CD4-positive, alpha-beta memory T cell (primary cell): ENCODE measurements at regions not wholly inside any gene's neighbourhood (a gene's known extent, or its start where the extent isn't known, plus 50 kb on each side); places are given as distances from the start of the nearest gene placed in this dataset.
A peak's percentile ranks its signal among the peaks of the same experiment; 100 is the strongest.
"Not testable (repeated sequence)": the region's sequence is repeated elsewhere in the genome, so short reads cannot be mapped to it uniquely, and the experiment has no call there.

Experiments used
- CTCF ChIA-PET: fragments of 350-600 bp; sonication (Branson Sonifier 250); formaldehyde crosslinking; loops from one replicate; lab custom pipeline; 2021; ENCODE audit warnings: inconsistent platforms; ENCODE audit not compliant: partially characterized antibody; lab: Charles Lee
- POLR2A ChIA-PET: fragments of 350-600 bp; sonication (Branson Sonifier 250); formaldehyde crosslinking; loops from one replicate; lab custom pipeline; 2021; ENCODE audit not compliant: partially characterized antibody; lab: Charles Lee
- DNase-seq, 5 donors: peaks; one replicate each; pipeline versions ENCODE4 v3.0.0 to v3.0.0-alpha.2; 2020 to 2022; ENCODE audit warnings: mixed read lengths in 1 of 5
- H3K27ac ChIP-seq: one replicate; pipeline ENCODE4 v1.7.0; 2013; ENCODE audit warnings: low read depth, low read length
- H3K27me3 ChIP-seq: 2 replicates; pipeline ENCODE4 v1.7.0; 2013; ENCODE audit warnings: mild to moderate bottlenecking, low read length, moderate library complexity; ENCODE audit not compliant: insufficient read depth
- H3K36me3 ChIP-seq: 2 replicates; pipeline ENCODE4 v1.7.0; 2013; ENCODE audit warnings: mild to moderate bottlenecking, low read length, moderate library complexity; ENCODE audit not compliant: insufficient read depth
- H3K4me1 ChIP-seq: 2 replicates; pipeline ENCODE4 v1.7.0; 2013; ENCODE audit warnings: mild to moderate bottlenecking, low read length, moderate library complexity; ENCODE audit not compliant: insufficient read depth
- H3K4me3 ChIP-seq, 2 donors: one replicate each; pipeline ENCODE4 v1.7.0; 2013; ENCODE audit warnings: low read length in 2 of 2, mild to moderate bottlenecking in 1 of 2
- H3K9me3 ChIP-seq, 2 donors: one replicate each; pipeline ENCODE4 v1.7.0; 2013; ENCODE audit warnings: low read length in 2 of 2, control low read depth in 1 of 2; ENCODE audit not compliant: control insufficient read depth in 1 of 2
- H3K27ac Mint-ChIP-seq, 7 donors: one replicate each; pipeline ENCODE4 v1.8.0; 2020 to 2021; ENCODE audit warnings: mixed read lengths in 7 of 7, mild to moderate bottlenecking in 6 of 7, inconsistent platforms in 3 of 7, moderate library complexity in 3 of 7
- H3K27me3 Mint-ChIP-seq, 2 donors: one replicate each; pipeline ENCODE4 v1.8.0; 2020 to 2021; ENCODE audit warnings: mixed read lengths in 2 of 2
- H3K36me3 Mint-ChIP-seq, 2 donors: one replicate each; pipeline ENCODE4 v1.8.0; 2020 to 2021; ENCODE audit warnings: mixed read lengths in 2 of 2, inconsistent platforms in 1 of 2, mild to moderate bottlenecking in 1 of 2
- H3K4me1 Mint-ChIP-seq, 4 donors: one replicate each; pipeline ENCODE4 v1.8.0; 2020 to 2021; ENCODE audit warnings: mixed read lengths in 4 of 4, mild to moderate bottlenecking in 1 of 4
- H3K4me3 Mint-ChIP-seq, 8 donors: one replicate each; pipeline ENCODE4 v1.8.0; 2020 to 2021; ENCODE audit warnings: mixed read lengths in 8 of 8, mild to moderate bottlenecking in 7 of 8, moderate library complexity in 6 of 8, inconsistent platforms in 3 of 8
- H3K9me3 Mint-ChIP-seq, 8 donors: one replicate each; pipeline ENCODE4 v1.8.0; 2020 to 2021; ENCODE audit warnings: mixed read lengths in 8 of 8, mild to moderate bottlenecking in 5 of 8, inconsistent platforms in 3 of 8, moderate library complexity in 1 of 8
- intact Hi-C: fragments of 100-400 bp; cut with micrococcal nuclease; formaldehyde crosslinking; loops from one replicate; pipeline ENCODE4 v1.15.1; 2023

- intact Hi-C loops: no loop called here
- Histone ChIP-seq H3K9me3 (no peaks in the 10 kb centered on the region), H3K36me3 (no peaks in the 10 kb centered on the region), H3K4me3 (no peak overlapping the region), H3K27me3 (no peaks in the 10 kb centered on the region), H3K4me1 (no peaks in the 10 kb centered on the region), H3K27ac (no peak overlapping the region)
- Mint-ChIP-seq H3K9me3 (no peaks in the 10 kb centered on the region), H3K27ac (no peak overlapping the region), H3K27me3 (peaks cover 0 to 4% of the 10 kb centered on the region in 2 donors), H3K36me3 (no peaks in the 10 kb centered on the region), H3K4me3 (no peak overlapping the region), H3K4me1 (peaks cover 0 to 2% (median 0%) of the 10 kb centered on the region in 4 donors)
- DNase-seq: no peak
- ChIA-PET POLR2A (no interaction called here), CTCF (no interaction called here)
Measured at GRCh38 chr9:720239-720881, 121.1 kb upstream of the DMRT1 start.

DNA sequence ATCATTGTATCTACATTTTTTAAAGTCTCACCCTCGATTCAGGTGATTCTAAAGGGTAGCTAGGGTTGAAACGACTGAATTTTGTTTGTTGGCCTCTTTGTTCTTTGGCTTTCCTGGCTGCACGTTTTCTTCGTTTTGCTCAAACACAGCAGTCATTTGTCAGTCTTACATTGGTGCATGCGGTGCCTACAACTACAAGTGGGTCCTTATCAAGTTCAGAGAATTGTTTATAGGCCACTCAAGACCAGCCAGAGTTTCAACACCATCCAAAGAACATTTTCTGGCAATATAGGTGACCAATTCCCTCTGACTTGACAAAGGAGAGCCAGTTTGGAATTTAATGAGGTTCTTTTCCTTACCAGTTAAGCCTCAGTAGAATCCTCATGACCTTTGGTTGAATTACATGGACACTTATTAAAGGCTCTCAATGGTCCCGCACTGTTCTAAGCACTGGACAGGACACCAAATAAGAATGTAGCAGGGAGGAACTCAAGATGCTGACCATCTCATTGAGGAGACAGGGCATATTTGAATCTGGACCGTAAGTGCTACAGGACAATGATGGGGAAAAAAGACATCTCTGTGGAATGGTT is 119.0 kb upstream of the DMRT1 start:
- POLR2A ChIA-PET: no interaction called here
- Mint-ChIP-seq H3K27me3 (peaks cover 0 to 3% of the 10 kb centered on the region in 2 donors), H3K4me3 (no peak overlapping the region), H3K4me1 (peaks cover 0 to 2% (median 0%) of the 10 kb centered on the region in 4 donors), H3K9me3 (no peaks in the 10 kb centered on the region), H3K36me3 (no peaks in the 10 kb centered on the region), H3K27ac (peak overlapping the region in 1 of 7 donors; percentile 1)
- intact Hi-C loops: no loop called here
- Histone ChIP-seq H3K4me1 (no peaks in the 10 kb centered on the region), H3K27ac (no peak overlapping the region), H3K27me3 (no peaks in the 10 kb centered on the region), H3K4me3 (no peak overlapping the region), H3K36me3 (no peaks in the 10 kb centered on the region), H3K9me3 (no peaks in the 10 kb centered on the region)
- no peak for DNase-seq
- CTCF ChIA-PET: interaction anchor here (1.1 kb wide), 1 partner anchor 27 kb away, joined by 3 read pairs; no protein-coding TSS in a partner anchor

GRCh38 chr9:724461-724860 is 117.0 kb upstream of the DMRT1 start:
- H3K4me3 Mint-ChIP-seq, H3K9me3 Mint-ChIP-seq, H3K36me3 ChIP-seq, H3K4me1 ChIP-seq, H3K27me3 Mint-ChIP-seq, H3K27ac ChIP-seq, DNase-seq, H3K9me3 ChIP-seq, POLR2A ChIA-PET, H3K27me3 ChIP-seq, H3K4me1 Mint-ChIP-seq, H3K36me3 Mint-ChIP-seq, CTCF ChIA-PET, intact Hi-C loops, H3K4me3 ChIP-seq, H3K27ac Mint-ChIP-seq: not testable (repeated sequence)

DNA sequence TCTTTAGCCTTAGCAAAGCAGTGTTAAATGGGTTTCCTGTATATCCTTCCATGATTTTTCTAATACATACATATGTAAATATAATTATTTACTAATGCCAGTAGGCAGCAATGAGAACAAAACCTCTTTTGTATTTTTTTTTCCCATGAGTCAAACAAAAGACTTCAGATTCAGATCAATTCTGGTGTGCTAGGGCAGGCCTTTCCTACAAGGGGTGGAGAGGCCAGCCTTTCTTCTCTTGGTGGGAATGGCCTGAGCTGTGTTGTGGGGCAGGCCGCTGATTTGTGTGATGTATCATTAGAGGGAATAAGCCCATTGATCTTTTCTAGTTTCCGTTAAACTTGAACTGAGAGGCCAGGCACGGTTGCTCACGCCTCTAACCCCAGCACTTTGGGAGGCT is 115.5 kb upstream of the DMRT1 start:
- no peak for DNase-seq
- POLR2A ChIA-PET: no interaction called here

GRCh38 chr9:727767-728166 is 113.7 kb upstream of the DMRT1 start:
- no peaks in the 10 kb centered on the region for H3K27me3 Mint-ChIP-seq
- CTCF ChIA-PET: no interaction called here
- H3K9me3 Mint-ChIP-seq: peaks cover 0 to 2% (median 0%) of the 10 kb centered on the region in 8 donors
- no peaks in the 10 kb centered on the region for H3K4me1 Mint-ChIP-seq
- intact Hi-C loops: no loop called here
- Histone ChIP-seq H3K27ac (no peak overlapping the region), H3K9me3 (no peaks in the 10 kb centered on the region), H3K36me3 (no peaks in the 10 kb centered on the region), H3K4me1 (no peaks in the 10 kb centered on the region), H3K27me3 (no peaks in the 10 kb centered on the region), H3K4me3 (no peak overlapping the region)
- no peak for DNase-seq
- H3K4me3 Mint-ChIP-seq: no peak overlapping the region
- POLR2A ChIA-PET: no interaction called here
- H3K36me3 Mint-ChIP-seq: peaks cover 17 to 31% of the 10 kb centered on the region in 2 donors
- no peak overlapping the region for H3K27ac Mint-ChIP-seq

More for the DNA sequence above, 115.5 kb upstream of the DMRT1 start:
- H3K4me1 ChIP-seq: no peaks in the 10 kb centered on the region
- no peaks in the 10 kb centered on the region for H3K27me3 ChIP-seq
- H3K9me3 ChIP-seq: no peaks in the 10 kb centered on the region
- no peak overlapping the region for H3K4me3 ChIP-seq
- no peak overlapping the region for H3K4me3 Mint-ChIP-seq
- no peak overlapping the region for H3K27ac Mint-ChIP-seq
- no peaks in the 10 kb centered on the region for H3K4me1 Mint-ChIP-seq
- H3K36me3 Mint-ChIP-seq: peaks cover 4 to 17% of the 10 kb centered on the region in 2 donors
- H3K27me3 Mint-ChIP-seq: peaks cover 0 to 1% of the 10 kb centered on the region in 2 donors
- no peak overlapping the region for H3K27ac ChIP-seq
- intact Hi-C loops: no loop called here
- CTCF ChIA-PET: interaction anchor here (1.8 kb wide), 1 partner anchor 16 kb away, joined by 3 read pairs; no protein-coding TSS in a partner anchor
- no peaks in the 10 kb centered on the region for H3K36me3 ChIP-seq
- no peaks in the 10 kb centered on the region for H3K9me3 Mint-ChIP-seq

DNA sequence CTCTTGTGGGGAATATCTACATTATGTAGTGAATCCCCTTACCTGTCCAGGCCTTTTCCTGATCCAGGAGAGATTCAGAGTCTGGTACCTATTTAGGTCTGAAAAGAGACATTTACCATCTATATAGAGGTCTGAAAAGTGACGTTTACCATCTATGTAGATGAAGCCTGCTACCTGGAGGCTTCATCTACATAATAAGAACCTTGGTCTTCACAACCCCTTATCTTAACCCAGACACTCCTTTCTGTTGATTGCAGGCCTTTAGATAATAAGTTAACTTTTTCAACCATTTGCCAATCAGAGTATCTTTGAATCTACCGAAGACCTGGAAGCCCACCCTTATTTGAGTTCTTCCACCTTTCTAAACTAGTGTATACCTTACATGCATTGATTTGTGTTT is 113.0 kb upstream of the DMRT1 start:
- H3K4me1 Mint-ChIP-seq: no peaks in the 10 kb centered on the region
- H3K27ac Mint-ChIP-seq: no peak overlapping the region
- no peak overlapping the region for H3K4me3 Mint-ChIP-seq
- Histone ChIP-seq H3K4me1 (no peaks in the 10 kb centered on the region), H3K27me3 (no peaks in the 10 kb centered on the region), H3K27ac (no peak overlapping the region), H3K36me3 (no peaks in the 10 kb centered on the region), H3K9me3 (no peaks in the 10 kb centered on the region), H3K4me3 (no peak overlapping the region)
- CTCF ChIA-PET: no interaction called here
- H3K36me3 Mint-ChIP-seq: peaks cover 17 to 31% of the 10 kb centered on the region in 2 donors
- peaks cover 0 to 2% (median 0%) of the 10 kb centered on the region in 8 donors for H3K9me3 Mint-ChIP-seq
- intact Hi-C loops: no loop called here
- POLR2A ChIA-PET: no interaction called here
- H3K27me3 Mint-ChIP-seq: no peaks in the 10 kb centered on the region
- no peak for DNase-seq

DNA sequence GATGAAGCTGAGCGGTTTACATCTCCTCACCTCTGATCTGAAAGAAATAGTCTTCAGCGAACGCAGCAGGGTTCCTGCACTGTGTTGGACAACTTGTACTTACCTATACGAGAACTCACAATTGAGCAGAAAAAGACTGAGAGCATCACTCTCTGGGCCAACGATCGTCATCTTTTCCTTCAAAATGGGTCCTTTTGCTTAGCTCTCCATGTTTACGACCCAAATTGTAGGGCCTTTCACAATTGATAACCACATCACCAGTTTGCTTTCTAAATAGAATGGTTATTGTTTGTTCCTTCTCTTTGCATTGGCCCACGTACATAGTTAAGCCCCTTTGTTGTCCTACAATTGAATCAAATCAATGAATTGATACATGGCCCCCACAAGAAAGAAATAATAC is 110.0 kb upstream of the DMRT1 start:
- CTCF ChIA-PET: no interaction called here
- intact Hi-C loops: no loop called here
- no peaks in the 10 kb centered on the region for H3K4me1 Mint-ChIP-seq

More for the DNA sequence above, 110.0 kb upstream of the DMRT1 start:
- Histone ChIP-seq H3K27me3 (no peaks in the 10 kb centered on the region), H3K4me3 (no peak overlapping the region), H3K4me1 (no peaks in the 10 kb centered on the region), H3K9me3 (no peaks in the 10 kb centered on the region), H3K27ac (no peak overlapping the region), H3K36me3 (no peaks in the 10 kb centered on the region)
- POLR2A ChIA-PET: no interaction called here
- H3K36me3 Mint-ChIP-seq: peaks cover 17 to 31% of the 10 kb centered on the region in 2 donors
- no peak for DNase-seq
- peak overlapping the region in 1 of 7 donors; percentile 41 for H3K27ac Mint-ChIP-seq
- H3K27me3 Mint-ChIP-seq: no peaks in the 10 kb centered on the region
- H3K4me3 Mint-ChIP-seq: no peak overlapping the region
- peaks cover 0 to 2% (median 0%) of the 10 kb centered on the region in 8 donors for H3K9me3 Mint-ChIP-seq
